ENCODE measurements at regions not wholly inside any gene's neighbourhood (a gene's known extent, or its start where the extent isn't known, plus 50 kb on each side); places are given as distances from the start of the nearest gene placed in this dataset.

- Histone ChIP-seq H3K36me3 (no peaks in the 10 kb centered on the region), H3K9me3 (no peaks in the 10 kb centered on the region), H3K27me3 (peaks cover 25% of the 10 kb centered on the region), H3K4me1 (no peaks in the 10 kb centered on the region), H3K4me3 (ENCODE audit: low read depth, low read length) (no peak overlapping the region)
- no peak for DNase-seq
- no peak for TF ChIP-seq CTCF (IDR thresholded peaks at IDR 0.05; ENCODE audit: low read depth, low read length)
Observed at GRCh38 chr10:11679946-11680345, 62.2 kb upstream of the ECHDC3 start.

GRCh38 chr10:11678074-11678793 lies 63.9 kb upstream of the ECHDC3 start:
- TF ChIP-seq CTCF (IDR thresholded peaks at IDR 0.05; ENCODE audit: low read depth, low read length): no peak
- DNase-seq: no peak
- Histone ChIP-seq H3K36me3 (no peaks in the 10 kb centered on the region), H3K4me3 (ENCODE audit: low read depth, low read length) (no peak overlapping the region), H3K4me1 (no peaks in the 10 kb centered on the region), H3K27me3 (peaks cover 20% of the 10 kb centered on the region), H3K9me3 (no peaks in the 10 kb centered on the region)

GRCh38 chr10:11677480-11677879 lies 64.7 kb upstream of the ECHDC3 start:
- H3K9me3 ChIP-seq: no peaks in the 10 kb centered on the region
- H3K36me3 ChIP-seq: no peaks in the 10 kb centered on the region
- no peak overlapping the region for H3K4me3 ChIP-seq (ENCODE audit: low read depth, low read length)
- H3K27me3 ChIP-seq: peaks cover 19% of the 10 kb centered on the region
- no peaks in the 10 kb centered on the region for H3K4me1 ChIP-seq
- TF ChIP-seq CTCF (IDR thresholded peaks at IDR 0.05; ENCODE audit: low read depth, low read length): no peak
- no peak for DNase-seq

GRCh38 chr10:11673346-11674280 lies 62.2 kb upstream of the USP6NL start:
- Histone ChIP-seq H3K36me3 (no peaks in the 10 kb centered on the region), H3K9me3 (no peaks in the 10 kb centered on the region), H3K27me3 (no peaks in the 10 kb centered on the region), H3K4me3 (ENCODE audit: low read depth, low read length) (no peak overlapping the region), H3K4me1 (no peaks in the 10 kb centered on the region)
- TF ChIP-seq CTCF (IDR thresholded peaks at IDR 0.05; ENCODE audit: low read depth, low read length): no peak
- no peak for DNase-seq

- TF ChIP-seq CTCF (IDR thresholded peaks at IDR 0.05; ENCODE audit: low read depth, low read length): no peak
- H3K4me1 ChIP-seq: no peaks in the 10 kb centered on the region
- DNase-seq: no peak
Observed at GRCh38 chr10:11672836-11673235, 61.4 kb upstream of the USP6NL start.

GRCh38 chr10:11670381-11670780 lies 58.9 kb upstream of the USP6NL start:
- no peaks in the 10 kb centered on the region for H3K36me3 ChIP-seq
- TF ChIP-seq CTCF (IDR thresholded peaks at IDR 0.05; ENCODE audit: low read depth, low read length): no peak
- H3K27me3 ChIP-seq: peaks cover 3% of the 10 kb centered on the region; the same call in 1 of the 2 replicates
- DNase-seq: no peak
- no peaks in the 10 kb centered on the region for H3K4me1 ChIP-seq
- H3K4me3 ChIP-seq (ENCODE audit: low read depth, low read length): no peak overlapping the region
- no peaks in the 10 kb centered on the region for H3K9me3 ChIP-seq

More at GRCh38 chr10:11672836-11673235, 61.4 kb upstream of the USP6NL start:
- no peaks in the 10 kb centered on the region for H3K27me3 ChIP-seq
- no peaks in the 10 kb centered on the region for H3K36me3 ChIP-seq
- H3K4me3 ChIP-seq (ENCODE audit: low read depth, low read length): no peak overlapping the region
- no peaks in the 10 kb centered on the region for H3K9me3 ChIP-seq

All from BE2C (cell line).